CD4-positive, alpha-beta T cell treated with Interleukin-17A for 4 hours (primary cell): ENCODE measurements at regions not wholly inside any gene's neighbourhood (a gene's known extent, or its start where the extent isn't known, plus 50 kb on each side); places are given as distances from the start of the nearest gene placed in this dataset.
"Not testable (repeated sequence)": the region's sequence is repeated elsewhere in the genome, so short reads cannot be mapped to it uniquely, and the experiment has no call there.

Source experiments
- DNase-seq: peaks from one replicate; pipeline ENCODE4 v3.0.0-alpha.2; 2020; ENCODE audit warnings: mixed read lengths

DNA sequence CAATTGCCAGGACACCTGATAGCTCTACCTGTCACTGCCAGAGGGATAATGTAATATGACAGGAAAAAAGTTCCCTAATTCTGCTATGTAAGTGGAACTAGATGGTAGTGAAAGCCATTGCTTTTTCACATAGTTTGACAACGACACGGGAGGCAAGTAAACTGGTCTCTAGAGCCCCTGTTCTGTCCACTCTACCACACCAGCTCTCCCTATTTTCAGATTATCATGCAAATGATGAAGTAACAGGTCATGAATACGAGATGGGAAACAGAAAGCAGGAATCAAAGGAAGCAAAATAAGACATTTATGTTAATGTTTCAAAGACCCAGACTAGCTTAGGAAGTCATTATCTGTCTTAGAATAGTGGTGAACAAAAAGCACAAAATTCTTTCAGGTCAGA, 56.2 kb downstream of the TAF11L14 start:
- DNase-seq, result no peak

DNA sequence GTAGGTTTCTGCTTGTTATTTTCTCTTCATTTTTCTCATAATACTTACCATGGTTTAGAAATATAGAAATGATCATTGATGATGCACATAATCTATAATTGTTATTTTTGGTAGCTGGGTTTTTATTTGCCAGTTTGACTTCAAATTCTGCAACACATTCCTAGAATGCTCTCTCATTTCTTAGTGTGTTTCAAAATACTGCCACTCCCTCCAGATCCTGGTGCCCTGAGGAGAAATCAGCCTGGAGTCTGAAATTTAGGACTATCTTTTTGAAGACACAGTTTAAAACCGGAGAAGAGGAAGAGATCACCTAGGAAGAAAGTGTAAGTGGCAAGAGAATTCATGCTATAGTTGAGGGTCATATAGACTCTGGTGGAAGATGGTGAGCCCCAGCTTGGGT, 57.5 kb downstream of the TAF11L14 start:
- DNase-seq, result no peak

DNA sequence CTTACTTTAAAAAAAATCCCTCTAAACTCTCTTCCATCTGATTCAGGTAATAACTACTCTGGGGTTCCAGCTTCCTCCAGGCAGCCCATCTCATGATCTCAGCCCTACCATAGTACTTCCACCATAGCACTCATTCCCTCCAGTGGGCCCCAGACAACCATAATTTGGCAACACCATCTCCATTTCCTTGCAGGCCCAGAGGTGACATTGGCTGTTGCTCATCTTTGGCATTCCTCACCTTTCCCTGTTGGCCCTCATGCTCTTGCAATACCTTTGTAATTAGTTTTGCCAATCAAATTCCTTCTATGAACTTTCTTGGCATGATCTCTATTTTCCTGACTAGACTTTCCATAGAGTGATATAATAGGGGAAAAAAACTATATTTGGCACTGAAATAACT, 60.1 kb downstream of the TAF11L14 start:
- DNase-seq, result no peak

DNA sequence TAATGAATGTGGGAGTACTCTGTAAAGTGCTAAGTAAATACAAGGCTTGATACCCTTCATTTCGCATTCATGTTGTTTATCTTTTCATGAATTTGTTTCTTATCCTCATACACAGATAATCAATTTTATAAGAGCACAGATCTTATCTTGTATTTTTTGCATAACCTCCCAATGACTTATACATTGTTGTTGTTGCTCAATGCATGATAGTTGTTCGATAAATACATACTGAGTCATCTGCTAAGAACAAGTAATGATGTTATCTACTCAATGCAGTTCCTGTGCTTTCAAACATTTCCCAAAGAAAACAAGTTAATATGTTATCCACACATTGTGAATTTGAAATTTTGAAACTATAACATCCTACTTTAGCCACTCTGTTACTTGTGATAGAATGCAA, 60.7 kb downstream of the TAF11L14 start:
- no peak for DNase-seq

DNA sequence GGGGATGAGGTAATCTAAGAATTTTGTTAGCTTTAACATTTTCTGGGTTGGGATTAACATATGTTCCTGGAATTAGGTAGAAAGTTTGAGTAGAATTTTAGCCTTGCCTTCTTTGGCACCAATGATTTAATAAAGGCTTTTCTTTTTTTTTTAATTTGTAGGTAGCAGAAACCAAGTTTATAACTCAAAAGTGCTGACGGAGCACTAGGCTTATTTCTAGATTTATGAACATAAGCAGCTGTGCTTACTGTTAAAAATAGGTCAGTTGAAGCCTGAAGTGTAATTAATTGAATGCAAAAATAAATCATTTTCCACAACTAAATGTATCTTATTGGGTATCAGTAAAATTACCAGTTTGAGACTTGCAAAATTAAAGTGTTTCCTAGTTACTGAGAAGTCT, 62.4 kb downstream of the TAF11L14 start:
- DNase-seq, result no peak

GRCh38 chr5:17697671-17698070, 63.4 kb downstream of the TAF11L14 start:
- no peak for DNase-seq

DNA sequence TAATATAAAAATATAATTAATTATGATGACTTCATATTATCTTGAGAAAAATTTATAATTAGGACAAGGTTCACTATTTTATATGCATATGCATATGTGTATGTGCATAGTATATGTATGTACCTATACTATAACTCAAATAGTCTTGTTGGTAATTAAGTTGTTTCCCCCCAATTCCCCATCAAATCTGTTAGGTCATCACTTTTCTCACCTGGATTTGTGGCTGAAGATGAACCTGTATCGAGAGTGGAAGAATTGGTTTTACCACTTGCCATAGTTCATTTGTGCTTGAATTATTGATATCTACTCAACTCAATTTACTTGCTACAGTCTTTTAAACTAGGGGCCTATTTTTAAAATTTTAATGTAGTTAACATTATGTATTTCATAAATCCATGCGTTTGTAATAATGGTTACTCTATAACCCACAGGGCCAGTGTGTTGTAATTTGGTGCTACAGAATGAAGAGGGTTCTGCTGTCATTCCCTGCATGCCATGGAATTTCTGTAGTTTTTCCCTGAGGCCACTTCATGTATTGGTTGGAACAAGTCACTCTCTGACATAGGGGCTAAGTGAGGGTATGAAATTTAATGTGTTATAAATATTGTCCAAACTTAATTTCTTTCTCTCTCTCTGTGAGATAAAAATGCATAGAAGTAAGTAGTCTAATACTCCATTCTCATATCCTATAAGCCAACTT, 74.9 kb downstream of the TAF11L14 start:
- DNase-seq, result no peak

- no peak for DNase-seq
Observed at GRCh38 chr5:17713301-17713700, 79.0 kb downstream of the TAF11L14 start.

DNA sequence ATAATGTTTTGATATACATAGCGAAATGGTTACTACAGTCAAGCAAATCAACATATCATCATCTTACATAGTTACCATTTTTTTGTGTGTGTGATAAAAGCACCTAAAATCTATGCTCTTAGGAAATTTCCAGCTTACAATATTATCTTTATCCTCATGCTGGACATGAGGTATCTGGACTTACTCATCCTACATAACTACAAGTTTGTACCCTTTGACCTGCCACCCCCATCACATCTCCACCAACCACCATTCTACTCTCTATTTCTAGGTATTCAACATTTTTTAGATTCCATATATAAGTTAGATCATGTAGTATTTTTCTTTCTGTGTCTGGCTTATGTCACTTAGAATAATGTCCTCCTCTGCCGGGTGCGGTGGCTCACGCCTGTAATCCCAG, 79.9 kb downstream of the TAF11L14 start:
- no peak for DNase-seq

DNA sequence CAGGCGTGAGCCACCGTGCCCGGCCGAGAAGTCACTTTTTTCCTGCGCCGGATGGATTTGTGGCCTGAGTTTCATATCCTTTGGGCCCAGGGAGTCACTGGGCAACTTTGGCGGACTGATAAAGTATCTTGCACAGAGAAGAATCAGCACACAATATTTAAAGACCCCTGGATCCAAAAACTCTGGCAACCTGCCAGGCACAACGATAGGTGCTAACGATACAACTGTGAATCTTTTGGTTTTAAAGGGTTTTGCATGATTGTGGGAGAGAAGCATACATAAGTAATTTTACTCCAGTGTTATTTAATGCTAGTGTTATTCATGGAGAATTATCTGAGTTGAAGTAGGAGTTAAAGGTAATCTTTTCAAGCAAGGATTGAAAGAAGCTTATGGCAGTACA, 85.3 kb downstream of the TAF11L14 start:
- no peak for DNase-seq

GRCh38 chr5:17720071-17720470, 85.8 kb downstream of the TAF11L14 start:
- DNase-seq, result no peak

GRCh38 chr5:17723876-17724275, 89.6 kb downstream of the TAF11L14 start:
- DNase-seq, result no peak

GRCh38 chr5:17727098-17727497, 92.8 kb downstream of the TAF11L14 start:
- no peak for DNase-seq

- DNase-seq, result no peak
Observed at GRCh38 chr5:17730421-17730820, 96.2 kb downstream of the TAF11L14 start.

- DNase-seq, result no peak
Observed at GRCh38 chr5:17732351-17732923, 98.2 kb downstream of the TAF11L14 start.

GRCh38 chr5:17734011-17734410, 99.8 kb downstream of the TAF11L14 start:
- DNase-seq, result no peak

DNA sequence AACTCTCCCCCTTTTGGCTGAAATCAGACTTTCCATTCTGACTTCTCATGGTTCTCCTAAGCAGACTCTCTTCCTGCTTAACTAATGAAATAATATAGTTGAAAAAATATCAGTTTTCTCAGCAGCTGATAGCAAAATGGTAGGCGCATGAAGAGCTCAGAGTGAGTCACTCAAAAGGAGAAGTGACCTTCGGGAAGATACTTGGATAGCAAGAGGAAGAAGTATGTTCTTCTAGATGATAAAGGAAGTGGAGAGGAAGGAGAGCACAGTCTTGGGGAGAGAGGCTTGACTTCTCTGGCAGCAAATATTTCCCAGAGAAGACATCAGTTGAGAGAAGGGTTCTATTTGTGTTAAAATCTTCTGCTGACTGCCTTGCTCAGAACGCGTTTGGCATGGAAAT, 101.5 kb downstream of the TAF11L14 start:
- no peak for DNase-seq

- DNase-seq, result no peak
Observed at GRCh38 chr5:17737092-17737491, 102.8 kb downstream of the TAF11L14 start.

- no peak for DNase-seq
Observed at GRCh38 chr5:17738446-17738845, 104.2 kb downstream of the TAF11L14 start.

DNA sequence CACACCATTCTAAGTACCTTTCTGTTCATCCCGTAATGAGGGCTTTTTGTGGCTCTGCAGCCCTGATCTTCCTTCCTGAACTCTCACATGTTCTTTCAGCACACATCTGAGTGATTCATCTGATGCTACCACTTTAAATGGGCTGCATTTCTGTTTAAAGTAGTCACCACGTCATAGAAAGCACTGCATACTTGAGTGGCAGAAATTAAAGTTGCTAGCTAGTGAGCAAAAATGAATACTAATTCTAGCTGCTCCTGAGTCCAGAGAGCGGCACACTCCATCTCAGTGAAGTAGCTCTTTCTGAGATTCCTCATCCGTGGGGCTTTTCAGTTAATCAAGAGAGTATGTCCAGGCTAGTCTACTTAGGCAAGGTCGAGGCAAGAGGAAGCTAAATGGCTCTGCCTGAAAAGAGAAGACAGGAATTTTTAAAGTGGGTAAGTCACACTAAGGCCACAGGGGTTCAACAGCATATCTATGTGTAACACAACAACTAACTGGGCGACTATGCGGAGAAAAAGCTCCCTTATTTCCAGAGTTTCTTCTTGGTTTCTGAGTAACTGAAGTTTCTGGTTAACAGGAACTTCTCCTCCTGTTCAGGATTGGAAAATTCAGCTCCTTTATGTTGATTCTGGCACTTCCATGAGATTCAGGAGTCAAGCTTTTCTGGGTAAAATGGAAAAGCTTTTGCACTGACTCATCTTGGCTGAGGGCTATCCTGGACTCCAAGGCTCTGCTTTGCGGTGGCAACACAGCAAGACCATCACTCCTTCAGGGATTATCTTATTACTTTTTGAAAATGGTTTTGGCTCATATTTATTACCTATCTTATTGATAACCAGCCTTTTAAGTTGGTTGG, 109.5 kb downstream of the TAF11L14 start:
- DNase-seq, result no peak

GRCh38 chr5:17748201-17748600, 113.9 kb downstream of the TAF11L14 start:
- DNase-seq, result no peak

DNA sequence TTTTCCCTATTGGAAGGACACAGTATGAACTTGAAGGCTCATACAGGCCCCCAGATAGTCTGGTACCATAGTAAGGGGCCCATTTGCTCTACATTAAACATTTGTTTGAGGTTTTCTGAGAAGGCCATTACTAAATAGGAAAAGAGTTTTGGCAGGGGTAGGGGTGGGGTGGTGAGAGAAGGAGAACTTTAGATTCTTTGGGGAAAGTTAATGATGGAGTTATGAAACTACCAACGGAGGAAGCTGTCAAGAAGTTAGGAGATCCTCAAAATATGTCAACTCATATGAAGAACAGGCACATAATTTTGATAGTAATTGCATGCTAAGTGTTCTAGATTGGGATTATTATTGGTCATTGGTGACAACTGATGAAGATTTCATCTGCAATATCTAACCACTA, 114.7 kb downstream of the TAF11L14 start:
- DNase-seq, result no peak

DNA sequence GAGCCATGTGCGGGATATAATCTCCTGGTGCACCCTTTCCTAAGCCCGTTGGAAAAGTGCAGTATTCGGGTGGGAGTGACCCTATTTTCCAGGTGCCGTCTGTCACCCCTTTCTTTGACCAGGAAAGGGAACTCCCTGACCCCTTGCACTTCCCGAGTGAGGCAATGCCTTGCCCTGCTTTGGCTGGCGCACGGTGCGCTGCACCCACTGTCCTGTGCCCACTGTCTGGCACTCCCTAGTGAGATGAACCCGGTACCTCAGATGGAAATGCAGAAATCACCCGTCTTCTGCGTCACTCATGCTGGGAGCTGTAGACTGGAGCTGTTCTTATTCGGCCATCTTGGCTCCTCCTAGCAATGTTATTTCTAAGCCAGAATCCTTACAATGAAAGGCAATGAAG, 121.1 kb downstream of the TAF11L14 start:
- DNase-seq, result not testable (repeated sequence)

DNA sequence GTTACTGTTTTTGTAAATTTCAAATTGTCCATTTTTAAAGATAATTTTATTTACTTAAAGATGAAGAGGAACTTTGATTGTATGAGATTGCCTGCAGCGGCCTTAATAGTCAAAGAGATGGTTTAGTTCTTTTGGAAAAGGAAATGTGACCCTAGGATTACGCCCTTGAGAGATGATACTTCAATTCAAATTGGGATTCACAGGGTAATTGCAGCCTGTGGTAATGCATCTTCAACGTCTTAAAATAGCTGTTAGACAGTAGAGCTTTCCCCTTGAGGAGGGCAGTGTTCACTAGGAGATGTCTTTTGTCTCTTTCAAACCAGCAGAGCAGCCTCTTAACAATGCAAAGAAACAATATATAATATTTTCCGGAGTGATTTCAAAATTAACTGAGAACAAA, 127.1 kb downstream of the TAF11L14 start:
- no peak for DNase-seq
